OCI-LY1 (cell line): ENCODE measurements at regions not wholly inside any gene's neighbourhood (a gene's known extent, or its start where the extent isn't known, plus 50 kb on each side); places are given as distances from the start of the nearest gene placed in this dataset.

Source experiments
- H2AFZ ChIP-seq: fragments of 200-600 bp; sonication (generic), shearing (Covaris generic); 2 replicates; pipeline ENCODE4 v1.6.0; 2014; ENCODE audit warnings: antibody characterized with exemption, mild to moderate bottlenecking, low read length
- H3F3A ChIP-seq: fragments of 200-600 bp; sonication (generic), shearing (Covaris generic); 2 replicates; pipeline ENCODE4 v1.6.0; 2014; ENCODE audit warnings: mild to moderate bottlenecking, antibody characterized with exemption, low read length, moderate library complexity; ENCODE audit not compliant: insufficient read depth
- H3K27ac ChIP-seq: fragments of 200-600 bp; sonication (generic); 2 replicates; pipeline ENCODE4 v1.5.1; 2014; ENCODE audit warnings: low read length, mixed run types, mild to moderate bottlenecking, low read depth; ENCODE audit not compliant: poor library complexity, severe bottlenecking
- H3K27me3 ChIP-seq: fragments of 200-600 bp; sonication (generic); 2 replicates; pipeline ENCODE4 v1.6.0; 2014; ENCODE audit warnings: antibody characterized with exemption, mild to moderate bottlenecking, low read length, moderate library complexity; ENCODE audit not compliant: insufficient read depth
- H3K36me3 ChIP-seq: fragments of 200-600 bp; sonication (generic); 2 replicates; pipeline ENCODE4 v1.6.1; 2014; ENCODE audit warnings: mild to moderate bottlenecking, antibody characterized with exemption, low read length, moderate library complexity, mixed read lengths; ENCODE audit not compliant: insufficient read depth
- H3K4me1 ChIP-seq: fragments of 200-600 bp; sonication (generic); 2 replicates; pipeline ENCODE4 v1.5.1; 2014; ENCODE audit warnings: mild to moderate bottlenecking, low read length, moderate library complexity; ENCODE audit not compliant: insufficient read depth, severe bottlenecking
- H3K4me2 ChIP-seq: fragments of 200-600 bp; sonication (generic), shearing (Covaris generic); 2 replicates; pipeline ENCODE4 v1.6.1; 2014; ENCODE audit warnings: low read length
- H3K4me3 ChIP-seq: fragments of 200-600 bp; sonication (generic); 2 replicates; pipeline ENCODE4 v1.5.1; 2014; ENCODE audit warnings: low read length, low read depth, mild to moderate bottlenecking, mixed read lengths; ENCODE audit not compliant: poor library complexity, severe bottlenecking
- H3K79me2 ChIP-seq: fragments of 200-600 bp; shearing (Covaris generic); 2 replicates; pipeline ENCODE4 v1.6.1; 2016; ENCODE audit warnings: mixed run types, low read length, mixed read lengths; ENCODE audit not compliant: insufficient read depth
- H3K9ac ChIP-seq: fragments of 200-600 bp; sonication (generic), shearing (Covaris generic); 2 replicates; pipeline ENCODE4 v1.6.1; 2014; ENCODE audit warnings: mild to moderate bottlenecking, low read length, mixed read lengths
- H3K9me2 ChIP-seq: fragments of 200-600 bp; sonication (generic), shearing (Covaris generic); 2 replicates; pipeline ENCODE4 v1.6.1; 2014; ENCODE audit warnings: low read depth, mild to moderate bottlenecking, low read length, mixed read lengths
- H3K9me3 ChIP-seq: fragments of 200-600 bp; shearing (Covaris generic); 2 replicates; pipeline ENCODE4 v1.6.1; 2014; ENCODE audit warnings: low read length, mixed read lengths
- H4K20me1 ChIP-seq: fragments of 200-600 bp; sonication (generic), shearing (Covaris generic); 2 replicates; pipeline ENCODE4 v1.6.0; 2016; ENCODE audit warnings: mild to moderate bottlenecking, low read length; ENCODE audit not compliant: insufficient read depth
- CTCF ChIP-seq: fragments of 200-600 bp; sonication (generic), shearing (Covaris generic); IDR thresholded peaks from 2 replicates; pipeline ENCODE4 v1.5.1; 2017; ENCODE audit warnings: mild to moderate bottlenecking, antibody characterized with exemption, low read length, moderate library complexity, mixed read lengths
- EZH2 ChIP-seq: fragments of 200-600 bp; sonication (generic), shearing (Covaris generic); IDR thresholded peaks from 2 replicates; pipeline ENCODE4 v1.8.0; 2017; ENCODE audit warnings: borderline replicate concordance, mixed run types, mild to moderate bottlenecking, antibody characterized with exemption, low read length, moderate library complexity, mixed read lengths

GRCh38 chr2:164189851-164190250 is 431.4 kb downstream of the GRB14 start:
- Histone ChIP-seq H3K9me3 (no peaks in the 10 kb centered on the region), H3K79me2 (no peaks in the 10 kb centered on the region), H3F3A (no peaks in the 10 kb centered on the region), H3K27ac (no peak overlapping the region), H3K9me2 (no peaks in the 10 kb centered on the region), H2AFZ (no peak overlapping the region), H3K4me1 (no peaks in the 10 kb centered on the region), H4K20me1 (no peaks in the 10 kb centered on the region), H3K27me3 (no peaks in the 10 kb centered on the region), H3K4me3 (no peak overlapping the region), H3K9ac (no peak overlapping the region), H3K4me2 (no peak overlapping the region), H3K36me3 (no peaks in the 10 kb centered on the region)
- no peak for TF ChIP-seq CTCF

GRCh38 chr2:164187121-164187520 is 434.2 kb downstream of the GRB14 start:
- no peaks in the 10 kb centered on the region for H3K4me1 ChIP-seq
- H3K36me3 ChIP-seq: no peaks in the 10 kb centered on the region
- H3K4me3 ChIP-seq: no peak overlapping the region
- H3K27ac ChIP-seq: no peak overlapping the region
- no peaks in the 10 kb centered on the region for H3K9me3 ChIP-seq
- TF ChIP-seq EZH2: no peak
- no peak for TF ChIP-seq CTCF
- H3K4me2 ChIP-seq: no peak overlapping the region
- H2AFZ ChIP-seq: no peak overlapping the region
- no peaks in the 10 kb centered on the region for H3K27me3 ChIP-seq
- H3K9ac ChIP-seq: no peak overlapping the region
- no peaks in the 10 kb centered on the region for H4K20me1 ChIP-seq
- H3K9me2 ChIP-seq: no peaks in the 10 kb centered on the region
- no peaks in the 10 kb centered on the region for H3F3A ChIP-seq
- no peaks in the 10 kb centered on the region for H3K79me2 ChIP-seq

GRCh38 chr2:164186591-164186990 is 434.7 kb downstream of the GRB14 start:
- Histone ChIP-seq H3K4me3 (no peak overlapping the region), H3K79me2 (no peaks in the 10 kb centered on the region), H3K27me3 (no peaks in the 10 kb centered on the region), H3K9ac (no peak overlapping the region), H3K4me2 (no peak overlapping the region), H3K27ac (no peak overlapping the region), H3K9me2 (no peaks in the 10 kb centered on the region), H4K20me1 (no peaks in the 10 kb centered on the region), H3K9me3 (no peaks in the 10 kb centered on the region), H3K4me1 (no peaks in the 10 kb centered on the region), H3K36me3 (no peaks in the 10 kb centered on the region), H2AFZ (no peak overlapping the region), H3F3A (no peaks in the 10 kb centered on the region)
- TF ChIP-seq EZH2 (no peak), CTCF (no peak)
